ENCODE measurements at regions not wholly inside any gene's neighbourhood (a gene's known extent, or its start where the extent isn't known, plus 50 kb on each side); places are given as distances from the start of the nearest gene placed in this dataset.

DNA sequence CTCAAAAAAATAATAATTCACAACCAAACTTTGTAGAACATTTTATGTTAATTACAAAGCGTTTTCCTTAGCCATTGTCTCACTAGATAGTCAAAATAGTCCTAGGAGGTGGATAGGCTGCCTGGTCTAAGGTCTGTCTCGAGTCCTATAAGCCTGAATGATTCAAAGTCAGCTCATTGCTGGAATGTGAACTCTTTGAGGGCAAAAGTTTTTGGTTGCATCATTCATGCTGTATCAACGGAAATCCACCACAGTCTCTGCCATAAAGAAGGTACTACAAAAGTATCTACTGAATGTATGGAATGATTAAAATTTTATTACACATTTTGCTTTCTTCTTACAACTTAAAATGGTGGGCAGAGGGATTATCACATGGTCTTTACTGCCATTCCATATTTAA, 387.3 kb upstream of the RARB start:
- ATAC-seq = no peak
- TF ChIP-seq, protein P1, sequence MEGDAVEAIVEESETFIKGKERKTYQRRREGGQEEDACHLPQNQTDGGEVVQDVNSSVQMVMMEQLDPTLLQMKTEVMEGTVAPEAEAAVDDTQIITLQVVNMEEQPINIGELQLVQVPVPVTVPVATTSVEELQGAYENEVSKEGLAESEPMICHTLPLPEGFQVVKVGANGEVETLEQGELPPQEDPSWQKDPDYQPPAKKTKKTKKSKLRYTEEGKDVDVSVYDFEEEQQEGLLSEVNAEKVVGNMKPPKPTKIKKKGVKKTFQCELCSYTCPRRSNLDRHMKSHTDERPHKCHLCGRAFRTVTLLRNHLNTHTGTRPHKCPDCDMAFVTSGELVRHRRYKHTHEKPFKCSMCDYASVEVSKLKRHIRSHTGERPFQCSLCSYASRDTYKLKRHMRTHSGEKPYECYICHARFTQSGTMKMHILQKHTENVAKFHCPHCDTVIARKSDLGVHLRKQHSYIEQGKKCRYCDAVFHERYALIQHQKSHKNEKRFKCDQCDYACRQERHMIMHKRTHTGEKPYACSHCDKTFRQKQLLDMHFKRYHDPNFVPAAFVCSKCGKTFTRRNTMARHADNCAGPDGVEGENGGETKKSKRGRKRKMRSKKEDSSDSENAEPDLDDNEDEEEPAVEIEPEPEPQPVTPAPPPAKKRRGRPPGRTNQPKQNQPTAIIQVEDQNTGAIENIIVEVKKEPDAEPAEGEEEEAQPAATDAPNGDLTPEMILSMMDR (IDR thresholded peaks at IDR 0.05) = no peak
- peaks cover 8% of the 10 kb centered on the region for H3K4me1 ChIP-seq
- H3K27me3 ChIP-seq = no peaks in the 10 kb centered on the region
- H3K36me3 ChIP-seq = no peaks in the 10 kb centered on the region
- intact Hi-C loops (cut with DNase I) = no loop called here
- H3K9me3 ChIP-seq = no peaks in the 10 kb centered on the region
- no peak overlapping the region for H3K4me3 ChIP-seq
- H3K27ac ChIP-seq = no peak overlapping the region
- no peak for DNase-seq

DNA sequence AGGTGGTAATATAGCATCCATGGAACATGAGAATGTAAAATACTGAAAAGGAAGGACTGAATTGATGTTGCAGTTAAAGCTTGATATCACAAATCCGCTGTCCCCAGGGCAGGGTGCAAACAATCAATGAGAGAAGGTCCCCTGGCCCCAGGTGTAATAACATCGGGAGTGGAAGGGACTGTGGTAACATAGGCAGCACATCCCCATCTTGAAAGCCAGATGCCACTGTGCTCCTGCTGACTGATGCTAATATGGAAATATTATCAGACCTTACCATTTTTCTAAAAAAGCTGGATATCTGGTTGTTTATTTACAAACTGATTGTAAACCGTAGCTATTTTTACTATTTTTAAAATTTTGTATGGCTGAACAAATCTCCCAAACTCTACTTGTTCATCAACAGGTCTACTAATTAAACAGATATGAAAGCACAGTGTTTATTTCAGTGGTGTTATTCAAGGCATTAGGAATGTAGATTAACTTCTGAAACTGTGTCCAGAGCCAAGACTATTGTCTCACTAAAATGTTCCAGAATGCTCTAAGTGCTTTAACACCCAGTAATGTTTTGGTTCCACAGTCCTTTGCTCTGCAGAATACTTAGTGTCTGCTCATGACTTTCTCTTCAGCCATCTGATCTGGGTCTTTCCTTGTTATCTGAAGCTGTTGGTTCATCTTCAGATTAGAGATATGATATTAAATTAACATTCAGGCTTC, 386.0 kb upstream of the RARB start:
- peaks cover 8% of the 10 kb centered on the region for H3K4me1 ChIP-seq
- ATAC-seq = no peak
- TF ChIP-seq, protein P1 (IDR thresholded peaks at IDR 0.05) = no peak
- no peak for DNase-seq
- no peak overlapping the region for H3K27ac ChIP-seq
- no peaks in the 10 kb centered on the region for H3K36me3 ChIP-seq
- no peak overlapping the region for H3K4me3 ChIP-seq
- no peaks in the 10 kb centered on the region for H3K27me3 ChIP-seq
- intact Hi-C loops (cut with DNase I) = no loop called here
- no peaks in the 10 kb centered on the region for H3K9me3 ChIP-seq

DNA sequence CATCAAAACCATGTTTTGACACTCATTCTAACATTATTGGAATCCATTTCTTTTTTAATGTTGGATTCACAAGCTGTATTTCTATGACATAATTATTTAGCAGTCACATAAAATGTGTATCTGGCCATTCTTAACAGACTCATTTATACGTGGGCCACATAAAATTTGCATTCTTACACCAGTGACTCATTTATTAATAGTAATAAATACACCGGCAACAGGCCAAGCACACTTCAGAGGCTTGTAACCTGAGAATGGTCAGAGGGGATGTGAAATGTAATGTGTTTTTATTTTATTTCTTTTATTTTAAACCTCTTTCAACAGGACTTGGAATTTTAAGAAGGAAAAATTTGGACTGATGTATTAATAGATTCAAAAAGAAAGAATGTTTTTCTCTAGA, 384.9 kb upstream of the RARB start:
- no peak overlapping the region for H3K4me3 ChIP-seq
- intact Hi-C loops (cut with DNase I) = no loop called here
- TF ChIP-seq, protein P1 (IDR thresholded peaks at IDR 0.05) = no peak
- no peaks in the 10 kb centered on the region for H3K36me3 ChIP-seq
- H3K27me3 ChIP-seq = no peaks in the 10 kb centered on the region
- H3K27ac ChIP-seq = no peak overlapping the region
- ATAC-seq (no peak), DNase-seq (no peak)
- no peaks in the 10 kb centered on the region for H3K4me1 ChIP-seq
- H3K9me3 ChIP-seq = no peaks in the 10 kb centered on the region

DNA sequence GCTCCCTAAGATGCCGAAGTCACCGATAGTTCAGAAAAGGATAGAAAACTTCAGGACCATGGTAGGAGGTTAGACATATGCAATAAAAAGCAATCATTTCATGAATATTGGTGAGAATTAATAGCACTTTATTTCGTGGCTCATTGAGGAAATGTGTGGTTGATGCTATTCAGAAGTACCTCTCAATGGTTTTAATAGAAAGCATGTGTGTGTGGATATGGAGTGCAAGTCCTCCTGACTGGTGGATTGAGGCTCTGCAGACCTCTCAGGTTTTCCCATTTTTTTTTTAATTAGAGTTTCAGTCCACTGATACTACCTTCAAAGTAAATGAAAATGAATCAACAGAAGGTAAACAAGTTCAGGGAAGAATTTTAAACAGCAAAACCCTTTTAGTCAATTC, 384.3 kb upstream of the RARB start:
- intact Hi-C loops (cut with DNase I) = no loop called here
- Histone ChIP-seq H3K36me3 (no peaks in the 10 kb centered on the region), H3K27me3 (no peaks in the 10 kb centered on the region), H3K4me3 (no peak overlapping the region), H3K9me3 (no peaks in the 10 kb centered on the region), H3K27ac (no peak overlapping the region), H3K4me1 (no peaks in the 10 kb centered on the region)
- DNase-seq (no peak), ATAC-seq (no peak)
- TF ChIP-seq, protein P1 (IDR thresholded peaks at IDR 0.05) = no peak

DNA sequence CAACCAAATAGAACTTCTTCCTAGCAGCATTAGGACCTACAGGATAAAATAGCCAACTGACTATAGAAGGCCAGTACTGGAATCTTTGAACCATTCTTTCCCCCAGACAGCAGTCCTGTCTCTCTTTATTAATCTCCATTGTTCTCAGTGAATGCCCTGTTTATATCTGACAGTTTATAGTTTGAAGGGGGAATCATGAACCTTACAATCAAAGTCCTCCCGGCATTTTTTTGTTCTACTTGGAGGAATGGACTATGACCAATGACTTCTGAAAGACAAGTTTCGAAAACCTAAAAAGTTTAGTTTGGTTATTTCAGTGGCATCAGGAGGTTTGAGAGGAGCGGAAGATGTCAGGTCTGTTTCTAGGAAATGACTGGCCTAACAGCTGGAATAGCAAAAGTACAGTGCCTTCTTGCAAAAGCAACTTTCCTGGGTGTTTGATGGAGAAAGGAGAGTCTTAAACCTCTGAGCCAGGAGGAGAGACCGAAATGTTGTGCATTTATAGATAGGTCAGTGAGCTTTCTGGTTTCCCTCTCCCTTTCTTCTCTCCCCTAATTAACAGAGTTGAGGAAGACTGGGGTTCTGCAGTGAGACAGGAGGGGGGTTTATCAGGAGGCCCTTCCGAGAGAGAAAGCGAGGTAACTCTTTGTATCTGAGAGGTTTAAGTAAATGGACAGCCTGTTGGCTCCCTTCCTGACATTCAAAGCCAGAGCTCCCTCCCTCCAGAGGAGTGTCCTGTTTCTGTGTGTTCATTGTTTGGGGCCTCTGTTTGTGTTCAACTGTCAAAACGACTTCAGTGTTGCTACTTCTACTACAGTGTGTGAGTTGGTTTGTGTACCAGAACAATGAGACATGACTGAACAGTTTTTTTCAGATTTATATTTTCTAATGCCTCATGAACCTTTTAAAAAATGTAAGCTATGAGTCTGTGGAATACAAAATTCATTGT, 383.0 kb upstream of the RARB start:
- no peak overlapping the region for H3K27ac ChIP-seq
- ATAC-seq = no peak

More for the DNA sequence above, 383.0 kb upstream of the RARB start:
- DNase-seq = no peak
- H3K4me3 ChIP-seq = no peak overlapping the region
- no peaks in the 10 kb centered on the region for H3K9me3 ChIP-seq
- H3K4me1 ChIP-seq = no peaks in the 10 kb centered on the region
- TF ChIP-seq, protein P1 (IDR thresholded peaks at IDR 0.05) = no peak
- H3K27me3 ChIP-seq = no peaks in the 10 kb centered on the region
- no peaks in the 10 kb centered on the region for H3K36me3 ChIP-seq
- intact Hi-C loops (cut with DNase I) = no loop called here
